ENCODE measurements at regions not wholly inside any gene's neighbourhood (a gene's known extent, or its start where the extent isn't known, plus 50 kb on each side); places are given as distances from the start of the nearest gene placed in this dataset.

DNA sequence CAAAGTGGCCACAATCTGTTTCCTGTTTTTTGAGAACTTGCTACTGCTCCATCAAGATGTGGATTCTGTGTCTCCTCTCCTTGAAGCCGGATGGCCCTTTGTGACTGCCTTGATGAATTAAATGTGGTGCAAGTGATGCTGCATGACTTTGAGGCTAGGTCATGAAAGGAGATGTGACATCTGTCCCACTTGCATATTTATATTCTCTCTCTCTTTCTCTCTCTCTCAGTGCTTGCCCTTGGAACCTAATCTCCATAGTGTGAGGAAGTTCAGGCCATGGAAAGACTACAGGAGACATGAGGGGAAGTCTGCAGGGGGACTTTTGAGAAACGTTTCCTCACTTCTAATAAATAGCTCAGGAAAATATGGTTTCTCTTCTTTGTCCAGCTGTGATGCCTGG, 50.0 kb upstream of the ADPGK start:
- Mint-ChIP-seq H3K27ac (no peak overlapping the region), H3K27me3 (peaks cover 42% of the 10 kb centered on the region), H3K4me1 (no peaks in the 10 kb centered on the region), H3K9me3 (ENCODE audit: insufficient read depth) (no peaks in the 10 kb centered on the region), H3K4me3 (no peak overlapping the region)
- H3K27ac ChIP-seq (ENCODE audit: low read length in 2 of 2) = no peak overlapping the region
- H3K27me3 ChIP-seq (replicated peaks in 1 of 4; ENCODE audit: control extremely low read depth in 1 of 4, control insufficient read depth in 3 of 4, insufficient read depth in 4 of 4, low read length in 3 of 4) = peaks cover 0 to 16% (median 6%) of the 10 kb centered on the region in 4 experiments
- H3K4me1 ChIP-seq (ENCODE audit: control insufficient read depth in 2 of 2, insufficient read depth in 2 of 2, low read length in 2 of 2) = no peaks in the 10 kb centered on the region
- no peak overlapping the region for H3K4me2 ChIP-seq (replicated peaks; ENCODE audit: low read depth, low read length, poor library complexity, severe bottlenecking)
- H3K4me3 ChIP-seq (ENCODE audit: control extremely low read depth in 1 of 5, extremely low read depth in 1 of 5, insufficient read depth in 1 of 5, low read depth in 2 of 5, low read length in 4 of 5) = no peak overlapping the region
- ATAC-seq (ENCODE audit: low read depth) = no peak
- intact Hi-C loops (cut with micrococcal nuclease) = no loop called here
- no peak overlapping the region for H2AFZ ChIP-seq (ENCODE audit: insufficient read depth, low read depth, low read length, poor library complexity, severe bottlenecking)
- ChIA-PET CTCF (no interaction called here), POLR2A (no interaction called here)
- no peaks in the 10 kb centered on the region for H4K20me1 ChIP-seq (ENCODE audit: control insufficient read depth, insufficient read depth, low read length, poor library complexity, severe bottlenecking)
- H3K9me3 ChIP-seq (ENCODE audit: control extremely low read depth in 1 of 3, control insufficient read depth in 2 of 3, insufficient read depth in 1 of 3, low read length in 2 of 3) = no peaks in the 10 kb centered on the region
- H3K79me2 ChIP-seq (ENCODE audit: control insufficient read depth, insufficient read depth, low read length) = no peaks in the 10 kb centered on the region
- no peak for DNase-seq
- H3K36me3 ChIP-seq (replicated peaks in 1 of 2; ENCODE audit: control extremely low read depth in 1 of 2, control insufficient read depth in 1 of 2, extremely low read depth in 1 of 2, insufficient read depth in 2 of 2, low read length in 1 of 2) = no peaks in the 10 kb centered on the region
- no peak for TF ChIP-seq CTCF (IDR thresholded peaks at IDR 0.05)
- no peak for TF ChIP-seq EZH2 (IDR thresholded peaks at IDR 0.05; ENCODE audit: borderline replicate concordance, insufficient read depth, low read depth, low read length, poor library complexity, severe bottlenecking)
- WGBS (ENCODE audit: insufficient coverage) = no CpG with 5 or more reads among the region's 2 CpGs
- no peak overlapping the region for H3K9ac ChIP-seq (ENCODE audit: low read length)

Data from B cell (primary cell).